Parathyroid adenoma (tissue), 2 donors: ENCODE measurements at regions not wholly inside any gene's neighbourhood (a gene's known extent, or its start where the extent isn't known, plus 50 kb on each side); places are given as distances from the start of the nearest gene placed in this dataset.

Experiments used
- H2AFZ ChIP-seq: fragments of 300-600 bp; sonication (generic); one replicate; pipeline ENCODE4 v1.7.0; 2017; ENCODE audit warnings: antibody characterized with exemption, mild to moderate bottlenecking
- H3K27ac ChIP-seq: fragments of 300-600 bp; sonication (generic); one replicate; pipeline ENCODE4 v1.7.0; 2017
- H3K27me3 ChIP-seq: fragments of 300-600 bp; sonication (generic); one replicate; pipeline ENCODE4 v1.7.0; 2017; ENCODE audit warnings: low read length; ENCODE audit not compliant: control insufficient read depth, insufficient read depth
- H3K36me3 ChIP-seq: fragments of 300-600 bp; sonication (generic); one replicate; pipeline ENCODE4 v1.7.0; 2017; ENCODE audit warnings: low read length; ENCODE audit not compliant: control insufficient read depth, insufficient read depth
- H3K4me1 ChIP-seq: fragments of 300-600 bp; sonication (generic); one replicate; pipeline ENCODE4 v1.7.0; 2017; ENCODE audit warnings: control low read depth
- H3K4me2 ChIP-seq: fragments of 300-600 bp; sonication (generic); one replicate; pipeline ENCODE4 v1.7.0; 2017; ENCODE audit warnings: low read length
- H3K4me3 ChIP-seq: fragments of 300-600 bp; sonication (generic); one replicate; pipeline ENCODE4 v1.7.0; 2017; ENCODE audit warnings: low read depth, low read length
- H3K79me2 ChIP-seq: fragments of 300-600 bp; sonication (generic); one replicate; pipeline ENCODE4 v1.7.0; 2017; ENCODE audit warnings: control low read depth
- H3K9ac ChIP-seq: fragments of 300-600 bp; sonication (generic); one replicate; pipeline ENCODE4 v1.7.0; 2017; ENCODE audit warnings: mild to moderate bottlenecking
- H3K9me3 ChIP-seq: fragments of 300-600 bp; sonication (generic); one replicate; pipeline ENCODE4 v1.7.0; 2017; ENCODE audit warnings: low read length; ENCODE audit not compliant: control insufficient read depth
- CTCF ChIP-seq: fragments of 300-600 bp; sonication (generic); IDR thresholded peaks from one replicate; pipeline ENCODE4 v1.7.0; 2017; ENCODE audit warnings: antibody characterized with exemption, mild to moderate bottlenecking
- donor health status: primary hyperparathyroidism.

DNA sequence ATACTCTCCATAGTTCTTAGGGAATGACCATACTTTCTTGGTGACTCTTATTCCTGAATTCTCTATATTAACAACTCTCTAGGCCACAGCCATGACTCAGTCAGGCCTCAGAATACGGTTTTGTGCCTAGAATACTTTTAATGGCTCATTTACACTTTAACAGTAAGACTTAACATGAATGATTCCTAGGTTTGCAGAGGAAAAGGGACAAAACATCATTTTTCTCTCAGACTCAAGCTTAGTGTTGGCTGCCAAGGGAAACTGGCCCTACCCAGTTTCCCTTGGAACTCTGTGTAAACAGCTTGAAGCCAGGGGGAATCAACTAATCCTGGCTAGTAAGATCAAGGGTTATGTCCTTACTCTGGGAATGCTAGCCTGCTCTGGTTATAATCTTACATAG, 164.9 kb upstream of the PKN2 start:
- Histone ChIP-seq H3K4me3 (no peak overlapping the region), H3K4me1 (no peaks in the 10 kb centered on the region), H3K27ac (no peak overlapping the region), H2AFZ (no peak overlapping the region), H3K36me3 (no peaks in the 10 kb centered on the region), H3K79me2 (no peaks in the 10 kb centered on the region), H3K9ac (no peak overlapping the region), H3K4me2 (no peak overlapping the region), H3K27me3 (no peaks in the 10 kb centered on the region), H3K9me3 (no peaks in the 10 kb centered on the region)
- no peak for TF ChIP-seq CTCF

- H2AFZ ChIP-seq, result no peak overlapping the region
- H3K27me3 ChIP-seq, result no peaks in the 10 kb centered on the region
- no peaks in the 10 kb centered on the region for H3K36me3 ChIP-seq
- no peak overlapping the region for H3K4me3 ChIP-seq
- H3K27ac ChIP-seq, result no peak overlapping the region
- no peaks in the 10 kb centered on the region for H3K79me2 ChIP-seq
- no peak overlapping the region for H3K4me2 ChIP-seq
- TF ChIP-seq CTCF, result no peak
- H3K9me3 ChIP-seq, result no peaks in the 10 kb centered on the region
- no peak overlapping the region for H3K9ac ChIP-seq
- H3K4me1 ChIP-seq, result no peaks in the 10 kb centered on the region
These were observed 160.1 kb upstream of the PKN2 start for GRCh38 chr1:88523854-88524528.

- H3K4me1 ChIP-seq, result no peaks in the 10 kb centered on the region
- H3K4me3 ChIP-seq, result no peak overlapping the region
- H3K79me2 ChIP-seq, result no peaks in the 10 kb centered on the region
- TF ChIP-seq CTCF, result no peak
- H3K27ac ChIP-seq, result no peak overlapping the region
- H3K9ac ChIP-seq, result no peak overlapping the region
- H2AFZ ChIP-seq, result no peak overlapping the region
- no peaks in the 10 kb centered on the region for H3K36me3 ChIP-seq
- H3K9me3 ChIP-seq, result no peaks in the 10 kb centered on the region
- H3K27me3 ChIP-seq, result no peaks in the 10 kb centered on the region
- no peak overlapping the region for H3K4me2 ChIP-seq
These were observed 157.6 kb upstream of the PKN2 start for GRCh38 chr1:88526456-88526855.

- H3K4me2 ChIP-seq, result no peak overlapping the region
- no peaks in the 10 kb centered on the region for H3K36me3 ChIP-seq
These were observed 155.3 kb upstream of the PKN2 start for GRCh38 chr1:88528792-88529191.

More at GRCh38 chr1:88528792-88529191, 155.3 kb upstream of the PKN2 start:
- Histone ChIP-seq H3K27me3 (no peaks in the 10 kb centered on the region), H3K9ac (no peak overlapping the region), H3K79me2 (no peaks in the 10 kb centered on the region), H3K4me1 (no peaks in the 10 kb centered on the region), H3K4me3 (no peak overlapping the region), H2AFZ (no peak overlapping the region), H3K9me3 (no peaks in the 10 kb centered on the region), H3K27ac (no peak overlapping the region)
- TF ChIP-seq CTCF, result no peak
